ENCODE measurements at regions not wholly inside any gene's neighbourhood (a gene's known extent, or its start where the extent isn't known, plus 50 kb on each side); places are given as distances from the start of the nearest gene placed in this dataset.
"Not testable (repeated sequence)": the region's sequence is repeated elsewhere in the genome, so short reads cannot be mapped to it uniquely, and the experiment has no call there.

DNA sequence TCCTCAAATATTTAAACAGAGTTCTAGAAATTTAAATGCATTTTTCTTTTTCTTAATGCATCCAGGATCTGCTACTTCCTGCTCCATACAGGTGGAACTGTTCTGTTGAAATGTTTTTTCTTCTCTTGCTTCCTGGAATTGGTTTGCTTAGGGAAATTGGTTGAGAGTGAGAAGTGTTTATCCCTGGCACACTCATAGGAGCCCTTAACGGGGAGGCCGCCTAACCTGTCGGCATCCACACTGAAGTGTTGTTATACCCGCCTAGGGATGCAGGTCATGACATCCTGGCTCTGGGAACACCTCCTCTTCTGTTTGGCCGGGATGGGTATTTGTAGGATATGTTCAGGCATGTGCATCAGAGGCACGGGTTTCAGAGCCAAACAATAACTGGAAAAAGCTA lies 239.7 kb downstream of the GADD45G start:
- DNase-seq = no peak

DNA sequence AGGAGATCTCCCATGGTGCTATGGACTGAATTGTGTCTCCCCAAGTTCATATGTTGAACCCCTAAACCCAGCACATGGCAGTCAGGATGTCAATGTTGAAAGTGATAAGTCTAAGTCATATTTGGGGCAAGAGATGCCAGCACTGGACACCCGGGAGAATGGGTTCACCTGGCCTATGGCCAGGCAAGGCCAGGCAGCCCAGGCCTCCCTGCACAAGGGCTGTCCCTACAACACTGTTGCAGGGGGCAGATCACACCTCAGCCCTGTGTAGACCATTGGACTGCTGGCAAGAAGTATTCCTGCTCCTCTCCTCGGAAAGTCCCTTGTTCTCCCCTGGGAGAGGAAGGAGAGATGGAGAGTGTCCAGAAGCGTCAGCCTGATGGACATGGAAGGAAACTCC lies 240.5 kb downstream of the GADD45G start:
- no peak for DNase-seq

DNA sequence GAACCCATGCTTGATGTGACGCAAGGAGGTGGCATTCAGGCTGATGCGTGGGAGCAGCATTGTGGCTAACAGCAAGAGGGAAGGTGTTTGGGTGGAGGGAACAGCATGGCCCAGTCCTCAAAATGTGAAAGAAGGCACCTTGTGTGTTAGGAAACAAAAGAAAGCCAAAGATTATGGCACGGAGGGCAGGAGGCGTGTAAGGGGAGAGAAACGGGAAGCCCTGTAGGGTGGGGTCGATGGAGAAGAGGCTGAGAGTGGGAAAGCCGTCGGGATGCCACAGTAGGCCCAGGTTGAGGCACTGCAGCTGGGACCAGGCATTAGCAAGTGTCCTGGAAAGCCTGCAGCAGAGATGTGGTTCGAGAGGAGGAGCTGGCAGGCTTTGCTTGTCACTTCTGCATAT lies 241.1 kb downstream of the GADD45G start:
- DNase-seq = no peak

DNA sequence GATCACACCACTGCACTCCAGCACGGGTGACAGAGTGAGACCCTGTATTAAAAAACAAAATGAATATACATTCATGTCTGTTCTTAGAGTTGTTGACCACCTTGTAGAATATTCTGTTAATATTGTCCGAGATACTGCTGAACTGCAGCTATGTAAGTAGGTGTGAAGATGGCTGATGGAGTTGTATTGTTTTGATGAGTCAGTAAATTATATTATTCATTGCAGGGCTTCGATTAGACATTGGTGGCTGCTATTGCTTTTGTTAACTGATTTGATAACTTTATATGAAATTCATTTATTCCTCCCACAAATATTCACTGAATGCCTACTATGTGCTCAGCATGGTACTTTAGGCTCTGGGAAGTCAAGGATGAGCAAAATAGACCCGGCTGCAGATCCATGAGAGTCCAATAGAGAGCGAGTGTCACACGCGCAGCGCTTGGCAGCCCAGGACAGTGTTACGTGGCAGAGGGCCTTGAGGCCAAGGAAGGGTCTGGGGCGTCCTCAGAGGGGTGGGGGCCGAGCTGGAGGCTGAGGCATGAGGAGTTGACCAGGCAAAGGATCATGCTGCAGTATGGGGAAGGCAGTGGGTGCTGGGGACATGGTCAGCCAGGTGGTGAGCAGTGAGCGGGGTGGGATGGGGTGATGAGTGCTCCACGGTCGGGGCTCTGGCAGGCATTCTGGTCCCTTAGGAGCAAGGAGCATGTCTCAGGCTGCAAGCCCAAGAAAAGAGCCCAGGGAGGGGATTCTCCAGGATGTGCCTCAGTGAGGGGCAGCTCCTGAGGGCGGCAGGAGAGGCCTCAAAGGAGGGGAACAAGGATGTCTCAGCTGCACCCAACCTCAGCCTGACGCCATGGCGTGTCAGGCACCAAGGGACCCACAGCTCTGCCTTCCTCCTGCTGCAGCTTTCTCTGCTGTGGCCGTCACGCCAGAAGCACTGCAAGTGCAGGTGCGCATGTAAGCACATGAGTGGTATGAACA lies 243.5 kb downstream of the GADD45G start:
- DNase-seq = no peak

DNA sequence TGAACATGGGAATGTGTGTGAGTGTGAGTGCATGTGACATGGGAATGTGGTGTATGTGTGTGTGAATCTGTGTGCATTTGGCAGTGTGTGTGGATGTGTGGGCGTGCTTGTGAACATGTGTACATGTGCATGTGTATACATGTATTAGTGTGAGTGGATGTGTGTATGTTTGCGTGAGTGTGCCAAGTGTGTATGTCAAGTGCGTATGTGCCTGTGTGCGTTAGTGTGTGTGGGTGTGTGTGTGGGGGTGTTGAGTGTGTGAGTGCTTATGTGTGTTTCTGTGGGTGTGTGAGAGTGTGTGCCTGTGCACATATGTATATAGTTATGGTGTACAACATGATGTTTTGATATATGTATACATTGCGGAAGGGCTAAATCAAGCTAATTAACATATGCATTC lies 244.3 kb downstream of the GADD45G start:
- DNase-seq = no peak

DNA sequence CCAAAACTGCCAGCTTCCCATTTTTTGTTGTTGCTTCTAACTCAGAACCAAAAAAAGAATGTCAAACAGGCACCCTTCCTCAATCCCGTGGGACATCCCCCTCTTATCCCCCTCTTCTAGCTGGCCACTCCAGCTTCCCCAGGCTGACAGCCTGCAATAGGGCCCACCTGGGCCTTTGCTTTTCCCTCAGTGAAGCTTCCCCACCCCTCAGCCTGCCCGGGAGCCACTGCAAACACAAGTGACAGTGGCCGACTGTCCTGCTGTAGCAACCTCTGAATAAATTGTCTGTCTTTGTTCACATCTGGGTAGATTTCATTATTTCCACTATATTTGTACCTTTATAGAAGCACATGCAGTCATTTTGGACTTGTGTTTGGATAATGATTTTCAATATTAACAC lies 245.3 kb downstream of the GADD45G start:
- no peak for DNase-seq

DNA sequence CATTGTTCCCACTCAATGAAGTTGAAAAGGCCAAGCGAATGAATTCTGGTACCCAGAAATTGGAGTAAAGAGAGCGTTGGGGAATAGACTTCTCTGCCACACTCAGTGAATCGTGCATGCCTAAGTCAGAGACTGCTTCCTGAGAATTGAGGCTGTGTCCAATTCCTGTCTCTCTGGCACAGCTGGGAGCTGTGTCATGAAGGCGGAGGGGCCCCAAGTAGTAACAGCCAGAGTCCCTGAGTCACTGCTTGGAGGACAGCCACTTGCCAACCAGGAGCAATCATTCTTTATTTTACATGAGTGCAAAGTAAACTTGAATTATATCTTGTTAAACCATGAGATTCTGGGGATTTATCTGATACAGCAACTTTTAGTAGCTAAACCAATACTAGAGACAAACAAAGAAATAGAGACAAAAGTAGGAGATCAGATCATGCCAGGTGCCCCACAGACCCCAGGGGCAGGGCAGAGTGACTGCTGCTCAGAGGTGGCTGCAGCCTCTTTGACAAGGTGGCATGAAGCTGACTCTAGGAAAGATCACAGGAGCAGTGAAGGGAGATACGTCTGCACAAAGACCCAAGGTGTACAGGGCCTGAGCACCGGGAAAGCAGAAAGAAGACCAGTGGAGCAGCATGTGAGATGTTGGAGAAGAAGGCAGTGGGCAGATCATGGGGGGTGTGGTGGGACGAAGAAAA lies 246.0 kb downstream of the GADD45G start:
- DNase-seq = no peak

DNA sequence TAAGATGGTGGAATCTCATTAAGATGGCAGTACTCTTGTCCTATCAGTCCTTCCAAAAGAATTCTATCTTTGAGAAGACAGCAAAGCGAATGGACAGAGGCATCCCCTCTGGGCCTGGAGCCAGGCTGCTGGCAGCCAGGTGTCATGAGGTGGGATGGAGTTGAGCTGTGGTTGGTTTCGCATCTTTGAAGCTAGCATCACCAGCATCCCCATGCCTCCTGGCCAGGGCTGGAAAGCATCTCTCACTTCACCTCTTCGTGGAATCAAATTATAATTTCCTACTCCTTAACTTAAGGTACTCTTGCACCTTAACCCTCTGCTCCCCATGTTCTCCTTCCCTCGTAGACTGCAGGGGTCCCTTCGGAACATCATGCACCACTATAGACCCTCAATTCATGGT lies 248.3 kb downstream of the GADD45G start:
- no peak for DNase-seq

DNA sequence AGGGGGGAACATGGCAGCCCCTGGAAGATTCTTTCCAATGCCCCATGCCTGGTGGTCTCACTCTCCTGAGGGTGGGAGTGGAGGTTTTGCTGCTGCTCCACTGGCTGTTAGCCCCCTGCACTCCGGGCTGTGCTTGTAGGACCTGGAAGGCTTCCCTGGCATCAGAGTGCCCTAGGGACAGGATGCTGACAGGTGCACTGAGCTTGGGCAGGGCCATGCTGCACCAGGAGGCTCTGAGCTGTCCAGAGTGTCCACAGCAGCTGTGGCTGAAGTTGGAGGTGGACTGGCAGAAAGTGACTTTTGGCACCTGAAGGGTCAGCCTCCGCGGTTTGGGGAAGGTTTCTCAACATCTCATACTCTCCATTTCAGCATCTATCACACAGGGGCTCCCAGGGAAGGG lies 249.1 kb downstream of the GADD45G start:
- no peak for DNase-seq

DNA sequence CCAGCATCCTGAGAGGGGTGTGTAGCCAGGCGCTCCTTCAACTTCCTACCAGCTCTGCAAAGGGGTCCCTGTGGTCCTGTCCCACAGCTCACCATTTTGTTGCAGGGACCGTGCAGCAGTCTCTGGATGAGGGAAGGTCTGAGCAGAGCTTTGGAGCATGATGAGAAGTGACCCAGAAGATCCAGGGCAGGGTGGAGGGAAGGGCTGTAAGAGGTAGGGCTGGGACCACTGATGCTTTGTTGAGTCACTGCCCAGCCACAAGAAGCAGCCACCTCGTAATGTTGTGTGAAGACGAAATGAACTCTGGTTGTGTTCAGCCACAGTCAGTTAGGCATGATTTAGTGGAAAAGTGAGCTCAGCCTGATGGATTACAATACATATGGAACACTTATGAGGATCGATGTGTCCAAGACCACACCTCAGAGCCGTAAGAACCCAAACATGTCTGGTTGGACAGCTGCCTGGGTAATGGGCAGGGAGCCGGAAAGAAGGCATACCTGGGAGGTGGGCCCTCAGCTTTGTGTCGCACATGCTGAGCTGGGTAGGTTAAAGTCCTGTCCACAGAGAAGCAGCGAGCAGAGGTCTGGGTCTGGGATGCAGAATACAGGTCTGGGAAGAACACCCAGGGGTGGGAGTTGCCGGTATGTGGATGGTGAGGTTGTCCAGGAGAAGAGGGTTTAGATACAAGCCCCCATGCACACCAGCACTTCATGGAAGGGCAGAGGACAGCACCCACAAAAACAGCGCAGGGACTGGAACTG lies 250.1 kb downstream of the GADD45G start:
- DNase-seq = no peak

DNA sequence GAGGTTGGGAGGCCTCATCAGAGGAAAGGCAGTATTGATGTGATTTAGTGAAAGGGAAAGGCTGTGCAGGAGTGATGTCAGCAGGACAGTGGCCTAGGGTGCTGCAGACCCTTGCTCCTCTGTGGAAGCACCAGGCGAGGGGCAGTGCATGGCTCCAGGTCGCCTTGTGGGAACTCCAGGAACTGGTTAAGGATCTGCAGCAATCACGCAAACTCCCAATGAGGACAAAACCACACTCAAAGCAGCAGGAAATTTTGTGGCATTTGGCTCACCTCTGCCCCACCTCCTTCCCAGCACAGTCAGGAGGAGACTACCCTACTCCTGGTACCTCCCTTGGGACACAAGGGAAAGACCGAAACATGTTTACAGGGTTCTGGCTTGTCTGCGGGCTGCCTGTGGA lies 251.5 kb downstream of the GADD45G start:
- DNase-seq = not testable (repeated sequence)

DNA sequence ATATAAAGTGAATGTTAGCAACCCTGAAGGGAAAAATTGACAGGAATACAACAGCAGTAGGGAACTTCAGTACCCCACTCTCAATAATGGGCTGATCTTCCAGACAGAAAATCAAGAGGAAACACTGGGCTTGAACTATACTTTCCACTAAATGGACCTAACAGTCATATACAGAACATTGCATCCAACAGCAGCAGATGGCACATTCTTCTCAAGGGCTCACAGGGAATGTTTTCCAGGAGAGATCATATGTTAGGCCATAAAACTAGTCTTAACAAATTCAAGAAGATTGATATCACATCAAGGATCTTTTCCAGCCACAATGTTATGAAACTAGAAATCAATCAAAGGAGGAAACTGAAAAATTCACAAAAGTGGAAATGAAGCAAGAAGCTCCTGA lies 252.1 kb downstream of the GADD45G start:
- DNase-seq = not testable (repeated sequence)

DNA sequence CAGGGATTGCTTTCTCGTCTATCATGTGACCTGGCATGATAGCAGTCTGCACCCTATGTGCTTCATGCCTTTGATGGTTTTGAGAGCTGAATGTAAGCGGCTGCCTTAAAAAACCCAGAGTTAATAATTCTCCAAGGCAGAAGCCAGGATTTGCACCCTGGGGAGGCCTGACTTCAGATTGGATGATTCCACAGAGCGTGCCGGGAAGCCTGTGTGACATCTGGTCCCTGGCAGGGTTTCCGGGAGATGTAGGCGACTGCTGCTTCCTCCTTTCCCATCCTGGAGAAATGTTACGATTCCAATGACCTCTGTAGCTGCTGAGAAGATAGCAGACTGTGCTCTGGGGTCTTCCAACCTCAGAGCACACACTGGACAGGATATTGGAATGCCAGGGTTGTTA lies 255.0 kb downstream of the GADD45G start:
- DNase-seq = not testable (repeated sequence)

DNA sequence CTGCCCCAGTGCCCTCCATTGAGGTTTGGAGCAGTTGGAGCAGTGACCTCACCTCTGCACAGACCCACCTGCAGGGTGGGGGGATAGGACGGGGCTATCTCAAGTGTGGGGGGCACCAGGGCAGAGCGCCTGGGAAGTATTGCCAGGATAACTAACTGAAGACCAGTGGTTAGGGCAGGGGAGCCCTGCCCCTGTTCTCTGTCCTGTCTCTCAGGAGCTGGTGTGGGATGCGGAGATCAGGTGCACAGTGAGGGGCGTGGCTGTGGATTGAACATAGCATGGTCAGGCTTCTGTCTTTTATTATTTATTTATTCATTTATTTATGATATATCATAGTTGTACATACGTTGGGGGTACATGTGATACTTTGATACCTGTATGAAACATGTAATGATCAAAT lies 256.6 kb downstream of the GADD45G start:
- DNase-seq = not testable (repeated sequence)

DNA sequence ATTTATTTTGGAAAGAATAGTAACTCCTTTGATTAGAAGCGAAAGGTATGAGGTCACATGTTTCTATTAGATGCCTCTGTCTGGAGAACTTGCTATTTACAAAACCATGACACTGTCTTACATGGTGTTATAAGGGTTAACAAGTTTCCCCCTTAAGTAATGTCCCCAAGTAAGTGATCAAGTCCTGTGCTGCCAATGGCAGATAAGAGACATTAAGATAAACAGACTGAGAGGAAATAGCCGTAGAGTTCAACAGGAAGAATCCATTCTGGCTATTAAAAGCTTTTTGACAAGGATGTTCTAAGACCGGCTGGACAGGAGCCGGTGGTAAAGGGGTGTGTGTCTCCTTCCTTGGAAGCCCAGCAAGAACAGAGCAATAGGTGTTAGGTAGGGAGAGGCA lies 257.5 kb downstream of the GADD45G start:
- DNase-seq = no peak

DNA sequence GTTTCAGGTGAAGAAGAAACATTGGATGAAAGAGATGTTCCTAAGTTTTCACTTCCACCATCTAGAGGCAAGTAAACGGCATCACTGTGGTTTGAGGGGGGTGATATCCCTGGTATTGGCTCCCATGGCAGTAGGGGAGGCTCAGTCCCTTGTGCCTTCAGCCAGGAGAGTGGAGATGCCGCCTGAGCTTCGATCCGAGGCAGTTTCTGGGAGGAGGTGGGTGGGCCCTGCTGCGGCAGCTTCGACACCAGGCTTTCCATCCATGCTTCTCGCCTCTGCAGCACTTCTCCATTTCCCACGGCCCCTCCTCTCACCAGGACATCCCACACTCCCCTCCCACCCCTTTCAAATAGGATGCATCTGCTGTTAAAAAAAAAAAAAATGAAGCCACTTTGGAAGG lies 258.3 kb downstream of the GADD45G start:
- DNase-seq = no peak

DNA sequence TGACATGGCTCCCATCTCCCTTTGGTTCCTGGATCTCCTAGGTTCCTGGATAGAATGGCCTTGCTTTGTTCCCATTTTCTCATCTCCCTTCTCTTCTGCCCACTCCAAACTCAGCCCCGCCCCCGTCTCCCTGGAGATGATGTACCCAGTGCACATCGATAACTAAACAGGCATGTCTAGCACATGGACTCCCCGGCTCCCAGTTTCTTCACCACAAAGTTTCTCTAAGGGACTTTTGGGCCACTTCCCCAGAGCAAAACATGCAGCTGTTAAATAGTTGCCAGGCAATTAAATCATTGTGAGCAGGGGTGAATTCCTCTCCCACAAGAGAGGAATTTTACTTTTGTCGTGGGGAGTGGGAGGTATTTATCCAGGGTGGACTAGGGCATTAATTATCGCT lies 259.0 kb downstream of the GADD45G start:
- no peak for DNase-seq

DNA sequence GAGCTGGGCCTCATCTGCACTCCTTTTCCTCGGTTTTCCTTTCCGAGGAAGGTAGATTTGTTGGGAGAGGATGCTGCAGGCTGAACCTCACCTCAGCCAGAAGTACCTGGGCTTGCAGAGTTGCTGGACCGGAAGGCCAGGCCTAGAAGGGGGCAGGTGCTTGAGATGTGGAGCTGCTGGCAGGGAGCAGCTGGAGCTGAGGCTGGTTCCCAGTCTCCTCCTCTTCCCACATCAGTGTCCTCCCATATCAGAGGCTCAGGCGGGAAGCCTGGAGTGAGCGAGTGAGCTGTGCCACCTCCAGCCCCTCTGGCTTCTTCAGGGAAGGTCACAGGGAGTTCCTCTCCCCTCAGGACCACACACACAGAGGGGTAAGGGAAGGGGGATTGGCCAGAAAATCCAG lies 259.4 kb downstream of the GADD45G start:
- no peak for DNase-seq

DNA sequence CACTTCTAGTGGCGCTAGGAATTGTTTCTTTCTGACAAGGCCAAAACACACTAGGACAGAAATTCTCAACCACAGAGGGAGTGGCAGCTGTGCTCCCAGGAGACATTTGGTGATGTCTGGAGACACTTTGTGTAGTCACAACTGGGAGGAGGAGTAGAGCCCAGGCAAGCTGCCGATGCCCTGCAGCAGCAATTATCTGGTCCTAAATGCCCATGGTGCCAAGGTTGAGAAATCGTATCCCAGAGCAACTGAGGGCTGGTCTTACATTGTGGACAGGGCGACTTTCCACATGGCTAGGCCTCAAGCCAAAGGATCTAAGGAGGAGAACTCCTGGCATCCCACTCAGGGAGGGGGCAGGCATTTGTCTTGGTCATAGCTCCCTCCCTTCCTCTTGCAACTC lies 259.9 kb downstream of the GADD45G start:
- no peak for DNase-seq

DNA sequence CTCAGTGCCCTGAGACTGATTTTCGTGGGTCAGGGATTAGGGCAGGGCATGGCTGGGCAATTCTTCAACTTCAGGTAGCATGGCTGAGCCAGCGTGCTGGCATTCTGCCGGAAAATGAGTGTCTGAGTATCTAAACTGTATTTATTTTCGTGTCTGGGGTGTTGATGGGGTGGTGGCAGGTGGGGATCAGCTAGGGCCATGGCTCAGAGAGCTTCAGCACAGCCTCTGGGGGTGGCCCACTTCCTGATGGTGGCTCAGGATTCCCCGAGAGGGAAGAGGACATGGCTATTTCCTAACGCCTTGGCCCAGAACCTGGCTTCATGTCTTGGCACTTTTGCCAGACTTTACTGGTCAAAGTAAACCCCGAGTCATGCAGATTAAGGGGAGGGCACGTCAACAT lies 260.5 kb downstream of the GADD45G start:
- DNase-seq = no peak

DNA sequence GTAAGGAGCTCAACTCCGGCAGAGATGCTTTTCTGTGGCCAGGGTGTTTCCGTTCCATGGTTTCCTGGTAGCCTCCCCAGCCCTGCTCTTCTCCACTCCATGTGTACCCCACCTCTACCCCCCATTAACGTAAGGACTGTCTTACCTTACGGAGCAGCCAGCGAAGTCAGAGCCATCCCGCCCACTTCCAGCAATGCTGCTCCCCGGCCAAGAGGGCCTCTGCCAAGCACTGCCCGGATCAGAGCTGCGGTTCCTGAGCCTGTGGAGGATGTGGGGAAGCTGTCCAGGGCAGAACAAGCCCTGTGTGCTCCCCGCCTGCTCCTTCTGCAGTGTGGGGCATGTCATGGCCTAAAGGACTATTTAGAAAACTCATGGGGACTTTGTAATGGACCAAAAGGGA lies 261.2 kb downstream of the GADD45G start:
- no peak for DNase-seq

DNA sequence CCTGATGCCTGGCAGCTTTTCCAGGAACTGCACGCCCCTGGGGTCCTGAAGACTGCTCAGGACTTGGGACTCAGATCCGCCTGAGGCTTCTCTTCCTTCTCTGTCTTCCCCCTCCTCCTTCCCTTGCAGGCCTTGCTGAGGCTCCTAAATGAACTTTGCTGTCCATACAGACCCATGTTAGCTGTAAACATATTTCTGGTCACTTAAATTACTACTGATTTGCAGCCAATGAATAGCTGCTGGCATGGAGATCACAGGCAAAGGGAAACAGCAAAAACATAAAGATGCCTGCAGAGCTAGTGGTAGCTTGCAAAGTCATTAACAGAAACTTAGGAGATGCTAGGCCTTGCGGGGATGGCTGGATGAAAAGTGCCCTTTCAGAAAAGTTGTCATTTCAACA lies 261.9 kb downstream of the GADD45G start:
- DNase-seq = no peak

DNA sequence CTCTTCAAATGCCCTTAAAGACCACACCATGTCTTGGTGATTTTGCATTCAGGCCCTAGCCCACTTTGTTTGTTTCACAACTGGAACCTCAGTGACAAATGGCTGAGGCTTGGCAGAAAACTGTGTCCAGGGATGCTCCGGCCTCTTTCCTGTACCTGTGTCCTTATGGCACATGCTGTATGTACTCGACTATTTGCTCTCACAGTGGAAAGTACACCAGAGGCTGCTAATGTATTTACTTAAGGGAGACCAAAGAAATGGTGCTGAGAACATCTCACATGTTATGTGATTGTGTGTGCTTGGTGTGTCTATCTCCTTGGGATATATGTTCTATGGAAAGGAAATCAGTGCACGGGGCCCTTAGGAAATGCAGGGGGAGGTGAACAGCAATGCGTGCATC lies 263.3 kb downstream of the GADD45G start:
- DNase-seq = no peak
